ENCODE measurements at regions not wholly inside any gene's neighbourhood (a gene's known extent, or its start where the extent isn't known, plus 50 kb on each side); places are given as distances from the start of the nearest gene placed in this dataset.
"Not testable (repeated sequence)": the region's sequence is repeated elsewhere in the genome, so short reads cannot be mapped to it uniquely, and the experiment has no call there.

DNA sequence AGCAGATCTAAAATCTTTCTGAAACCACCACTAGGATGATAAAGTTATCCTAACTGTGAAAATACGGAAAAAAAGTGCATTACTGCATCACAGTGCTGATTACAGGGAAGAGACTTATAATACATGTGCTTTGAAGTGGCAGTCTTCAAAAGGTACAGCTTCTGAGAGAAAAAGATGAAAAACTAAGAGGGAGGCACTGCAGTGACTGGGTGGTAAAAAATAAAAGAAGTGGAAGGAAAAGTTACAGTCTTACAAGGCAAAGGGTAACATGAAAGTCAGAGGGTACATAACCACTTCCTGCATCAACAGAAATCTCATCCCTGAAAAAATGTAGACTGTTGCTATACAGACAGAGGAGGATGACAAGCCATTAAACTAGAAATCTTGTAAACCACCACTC lies 465.3 kb downstream of the ACTR3B start:
- Mint-ChIP-seq H3K9me3 (peaks cover 27% of the 10 kb centered on the region), H3K27me3 (ENCODE audit: low read depth) (no peaks in the 10 kb centered on the region), H3K4me1 (ENCODE audit: low read depth) (no peaks in the 10 kb centered on the region), H3K27ac (no peak overlapping the region), H3K4me3 (ENCODE audit: low read depth) (no peak overlapping the region), H3K36me3 (ENCODE audit: low read depth) (no peaks in the 10 kb centered on the region)
- intact Hi-C loops (cut with micrococcal nuclease) = no loop called here
- DNase-seq (ENCODE audit: low spot score) = no peak

DNA sequence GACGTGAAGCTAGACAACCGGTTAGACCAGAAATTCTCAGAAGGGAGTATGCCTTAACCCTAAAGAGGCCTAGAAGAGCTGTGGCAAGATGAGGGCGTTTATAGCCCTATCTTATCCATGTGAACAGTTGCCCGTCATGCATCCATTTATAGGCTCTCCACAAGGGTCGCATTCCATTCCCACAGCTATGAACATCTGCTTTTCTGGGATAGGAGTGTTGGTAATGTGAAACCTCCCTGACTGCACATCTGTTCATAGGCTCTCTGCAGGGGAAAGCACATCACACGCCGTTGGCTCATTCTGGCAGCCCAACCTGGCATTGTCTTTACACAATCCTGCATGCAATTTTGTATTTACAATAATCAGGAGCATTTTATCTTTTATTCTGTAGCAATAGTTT lies 485.6 kb downstream of the ACTR3B start:
- H3K4me3 Mint-ChIP-seq (ENCODE audit: low read depth); DNase-seq (ENCODE audit: low spot score); H3K27ac Mint-ChIP-seq; H3K27me3 Mint-ChIP-seq (ENCODE audit: low read depth); intact Hi-C loops (cut with micrococcal nuclease); H3K9me3 Mint-ChIP-seq; H3K4me1 Mint-ChIP-seq (ENCODE audit: low read depth); H3K36me3 Mint-ChIP-seq (ENCODE audit: low read depth): not testable (repeated sequence)

DNA sequence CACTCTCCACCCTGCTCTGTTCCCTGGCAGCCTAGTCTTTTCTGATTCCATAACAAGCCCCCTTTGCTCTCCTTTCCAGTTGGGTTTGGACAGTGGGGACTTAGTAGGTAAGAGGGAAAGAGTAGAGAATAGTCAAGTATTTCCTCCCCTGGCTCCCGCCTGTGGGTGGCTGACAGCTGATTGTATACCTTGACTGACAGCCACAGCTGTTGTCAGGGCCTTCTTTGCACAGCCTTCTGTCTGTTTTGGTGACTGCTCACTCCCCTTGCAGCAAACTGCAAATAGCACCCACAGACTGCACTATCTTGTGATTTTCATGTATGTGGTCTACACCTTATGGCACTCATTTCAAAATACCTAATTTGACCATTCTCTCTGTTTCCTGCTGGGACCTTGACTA lies 486.3 kb downstream of the ACTR3B start:
- H3K9me3 Mint-ChIP-seq = peaks cover 7% of the 10 kb centered on the region
- H3K27ac Mint-ChIP-seq = no peak overlapping the region
- no peaks in the 10 kb centered on the region for H3K27me3 Mint-ChIP-seq (ENCODE audit: low read depth)
- no peaks in the 10 kb centered on the region for H3K36me3 Mint-ChIP-seq (ENCODE audit: low read depth)
- intact Hi-C loops (cut with micrococcal nuclease) = no loop called here
- no peak for DNase-seq (ENCODE audit: low spot score)
- no peaks in the 10 kb centered on the region for H3K4me1 Mint-ChIP-seq (ENCODE audit: low read depth)
- H3K4me3 Mint-ChIP-seq (ENCODE audit: low read depth) = no peak overlapping the region

DNA sequence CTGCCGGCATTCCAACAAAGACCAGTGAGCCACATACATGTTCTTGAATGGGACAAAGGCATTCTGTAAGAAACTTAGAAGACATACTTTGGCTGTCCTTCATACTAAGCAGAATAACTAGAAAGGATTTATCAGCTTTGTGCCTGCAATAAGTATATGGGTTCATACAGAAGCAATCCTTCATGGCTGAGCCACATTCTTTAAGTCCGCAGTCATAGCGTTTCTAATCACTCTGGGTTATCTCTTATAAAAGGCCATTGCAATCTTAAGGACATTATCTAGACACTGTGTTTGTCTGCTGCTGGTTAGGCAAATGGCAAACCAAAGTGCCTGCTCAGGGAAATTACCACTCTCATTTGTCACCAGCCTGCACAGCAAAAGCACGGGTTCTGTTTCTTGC lies 488.4 kb downstream of the ACTR3B start:
- H3K4me3 Mint-ChIP-seq (ENCODE audit: low read depth) = no peak overlapping the region
- no peak overlapping the region for H3K27ac Mint-ChIP-seq
- intact Hi-C loops (cut with micrococcal nuclease) = no loop called here
- no peaks in the 10 kb centered on the region for H3K27me3 Mint-ChIP-seq (ENCODE audit: low read depth)
- no peaks in the 10 kb centered on the region for H3K4me1 Mint-ChIP-seq (ENCODE audit: low read depth)
- H3K9me3 Mint-ChIP-seq = peaks cover 7% of the 10 kb centered on the region
- DNase-seq (ENCODE audit: low spot score) = no peak
- no peaks in the 10 kb centered on the region for H3K36me3 Mint-ChIP-seq (ENCODE audit: low read depth)

GRCh38 chr7:153258686-153259085 lies 499.1 kb downstream of the ACTR3B start:
- Mint-ChIP-seq H3K27ac (no peak overlapping the region), H3K27me3 (ENCODE audit: low read depth) (no peaks in the 10 kb centered on the region), H3K9me3 (peaks cover 12% of the 10 kb centered on the region), H3K4me3 (ENCODE audit: low read depth) (no peak overlapping the region), H3K36me3 (ENCODE audit: low read depth) (no peaks in the 10 kb centered on the region), H3K4me1 (ENCODE audit: low read depth) (no peaks in the 10 kb centered on the region)
- DNase-seq (ENCODE audit: low spot score) = no peak
- intact Hi-C loops (cut with micrococcal nuclease) = no loop called here

- intact Hi-C loops (cut with micrococcal nuclease) = no loop called here
- no peak overlapping the region for H3K4me3 Mint-ChIP-seq (ENCODE audit: low read depth)
- no peaks in the 10 kb centered on the region for H3K27me3 Mint-ChIP-seq (ENCODE audit: low read depth)
- no peaks in the 10 kb centered on the region for H3K36me3 Mint-ChIP-seq (ENCODE audit: low read depth)
- no peak for DNase-seq (ENCODE audit: low spot score)
- H3K9me3 Mint-ChIP-seq = peaks cover 27% of the 10 kb centered on the region
- no peaks in the 10 kb centered on the region for H3K4me1 Mint-ChIP-seq (ENCODE audit: low read depth)
- H3K27ac Mint-ChIP-seq = no peak overlapping the region
Observed at GRCh38 chr7:153276394-153276793, 516.8 kb downstream of the ACTR3B start.

DNA sequence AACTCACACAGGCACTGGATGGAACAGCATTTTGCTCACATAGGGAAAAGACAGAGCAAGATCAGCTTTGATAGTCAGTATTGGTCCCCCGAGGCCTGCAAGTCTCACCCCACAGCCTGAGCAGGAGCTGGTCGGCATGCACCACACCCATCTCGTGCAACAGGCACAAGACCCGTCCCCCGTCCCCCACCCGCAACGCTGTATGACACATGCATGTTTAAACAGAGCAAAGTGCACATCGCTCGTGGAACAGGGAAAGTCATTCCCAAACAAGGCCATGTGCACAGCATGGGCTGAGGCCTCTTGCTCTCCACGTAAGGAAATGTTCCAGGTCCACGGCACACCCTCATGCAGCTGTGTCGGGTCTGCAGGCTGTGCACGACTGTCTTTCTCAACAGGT lies 527.2 kb downstream of the ACTR3B start:
- Mint-ChIP-seq H3K4me3 (ENCODE audit: low read depth) (no peak overlapping the region), H3K4me1 (ENCODE audit: low read depth) (no peaks in the 10 kb centered on the region), H3K36me3 (ENCODE audit: low read depth) (no peaks in the 10 kb centered on the region), H3K27ac (no peak overlapping the region), H3K9me3 (peaks cover 20% of the 10 kb centered on the region), H3K27me3 (ENCODE audit: low read depth) (no peaks in the 10 kb centered on the region)
- no peak for DNase-seq (ENCODE audit: low spot score)
- intact Hi-C loops (cut with micrococcal nuclease) = no loop called here

DNA sequence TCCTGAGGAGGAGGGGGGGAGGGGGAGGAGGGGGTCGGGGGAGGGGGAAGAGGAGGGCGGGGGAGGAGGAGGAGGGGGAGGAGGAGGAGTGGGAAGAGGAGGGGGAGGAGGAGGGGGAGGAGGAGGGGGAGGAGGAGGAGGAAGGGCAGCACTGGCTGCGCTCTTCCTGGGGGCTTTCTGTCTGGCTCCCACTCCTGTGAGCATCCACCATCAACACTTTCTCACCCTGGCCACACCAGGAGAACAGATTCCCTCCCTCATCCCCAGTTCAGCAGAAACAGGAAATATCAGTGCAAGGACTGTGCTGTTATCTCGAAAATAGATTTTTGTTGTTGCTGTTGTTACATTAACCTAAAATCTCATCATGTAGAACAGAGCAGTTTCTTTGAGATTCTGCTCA lies 530.5 kb downstream of the ACTR3B start:
- no peak overlapping the region for H3K4me3 Mint-ChIP-seq (ENCODE audit: low read depth)
- peaks cover 20% of the 10 kb centered on the region for H3K9me3 Mint-ChIP-seq
- H3K27me3 Mint-ChIP-seq (ENCODE audit: low read depth) = no peaks in the 10 kb centered on the region
- no peaks in the 10 kb centered on the region for H3K4me1 Mint-ChIP-seq (ENCODE audit: low read depth)
- no peaks in the 10 kb centered on the region for H3K36me3 Mint-ChIP-seq (ENCODE audit: low read depth)
- no peak for DNase-seq (ENCODE audit: low spot score)
- intact Hi-C loops (cut with micrococcal nuclease) = no loop called here
- no peak overlapping the region for H3K27ac Mint-ChIP-seq

GRCh38 chr7:153297141-153297540 lies 537.6 kb downstream of the ACTR3B start:
- intact Hi-C loops (cut with micrococcal nuclease) = no loop called here
- Mint-ChIP-seq H3K4me3 (ENCODE audit: low read depth) (no peak overlapping the region), H3K27me3 (ENCODE audit: low read depth) (no peaks in the 10 kb centered on the region), H3K27ac (no peak overlapping the region), H3K4me1 (ENCODE audit: low read depth) (no peaks in the 10 kb centered on the region), H3K36me3 (ENCODE audit: low read depth) (no peaks in the 10 kb centered on the region), H3K9me3 (peaks cover 27% of the 10 kb centered on the region)
- no peak for DNase-seq (ENCODE audit: low spot score)

DNA sequence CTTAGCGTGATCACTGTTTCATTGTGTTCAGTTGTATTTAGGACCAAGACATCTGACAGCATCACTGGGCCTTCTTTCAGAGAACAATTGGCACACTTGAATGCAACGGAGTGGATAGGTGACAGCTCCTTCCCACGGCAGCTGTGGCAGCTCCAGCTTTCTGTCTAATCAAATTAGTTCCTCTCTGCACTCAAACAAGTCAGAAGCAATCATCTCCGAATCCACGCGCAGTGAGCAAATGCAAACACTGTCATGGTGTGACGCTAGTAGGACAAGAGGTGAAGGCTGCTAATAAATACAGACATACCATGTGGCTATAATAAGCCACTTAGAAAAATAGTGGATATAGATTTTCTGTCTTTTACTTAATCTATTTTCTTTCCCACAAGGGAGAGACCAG lies 542.4 kb downstream of the ACTR3B start:
- no peak overlapping the region for H3K4me3 Mint-ChIP-seq (ENCODE audit: low read depth)
- no peaks in the 10 kb centered on the region for H3K4me1 Mint-ChIP-seq (ENCODE audit: low read depth)
- no peak overlapping the region for H3K27ac Mint-ChIP-seq
- intact Hi-C loops (cut with micrococcal nuclease) = no loop called here
- H3K9me3 Mint-ChIP-seq = peaks cover 35% of the 10 kb centered on the region
- H3K36me3 Mint-ChIP-seq (ENCODE audit: low read depth) = no peaks in the 10 kb centered on the region
- DNase-seq (ENCODE audit: low spot score) = no peak
- no peaks in the 10 kb centered on the region for H3K27me3 Mint-ChIP-seq (ENCODE audit: low read depth)

- DNase-seq (ENCODE audit: low spot score) = no peak
- intact Hi-C loops (cut with micrococcal nuclease) = no loop called here
- no peaks in the 10 kb centered on the region for H3K27me3 Mint-ChIP-seq (ENCODE audit: low read depth)
- H3K4me3 Mint-ChIP-seq (ENCODE audit: low read depth) = no peak overlapping the region
- no peaks in the 10 kb centered on the region for H3K4me1 Mint-ChIP-seq (ENCODE audit: low read depth)
- peaks cover 34% of the 10 kb centered on the region for H3K9me3 Mint-ChIP-seq
- no peak overlapping the region for H3K27ac Mint-ChIP-seq
- no peaks in the 10 kb centered on the region for H3K36me3 Mint-ChIP-seq (ENCODE audit: low read depth)
Observed at GRCh38 chr7:153320005-153320404, 560.5 kb downstream of the ACTR3B start.

DNA sequence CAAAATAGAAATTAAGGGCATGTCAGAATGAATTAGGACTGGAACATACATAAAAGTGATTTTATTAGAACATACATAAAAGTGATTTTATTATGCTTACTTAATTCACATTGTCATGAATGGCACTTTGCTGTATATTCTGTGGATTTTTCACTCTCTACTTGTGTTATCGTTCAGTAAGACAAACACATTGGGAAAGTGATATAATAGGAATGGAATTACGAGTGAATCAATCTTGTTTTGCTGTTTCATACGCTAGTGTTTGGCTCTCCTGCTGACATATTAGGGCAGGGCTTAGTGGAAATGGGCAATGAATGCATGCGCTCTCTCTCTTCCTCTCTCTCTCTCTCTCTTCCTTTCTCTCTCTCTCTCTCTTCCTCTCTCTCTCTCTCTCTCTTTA lies 561.1 kb downstream of the ACTR3B start:
- Mint-ChIP-seq H3K9me3 (peaks cover 34% of the 10 kb centered on the region), H3K4me3 (ENCODE audit: low read depth) (no peak overlapping the region), H3K27ac (no peak overlapping the region), H3K4me1 (ENCODE audit: low read depth) (no peaks in the 10 kb centered on the region), H3K27me3 (ENCODE audit: low read depth) (no peaks in the 10 kb centered on the region), H3K36me3 (ENCODE audit: low read depth) (no peaks in the 10 kb centered on the region)
- DNase-seq (ENCODE audit: low spot score) = no peak
- intact Hi-C loops (cut with micrococcal nuclease) = no loop called here

DNA sequence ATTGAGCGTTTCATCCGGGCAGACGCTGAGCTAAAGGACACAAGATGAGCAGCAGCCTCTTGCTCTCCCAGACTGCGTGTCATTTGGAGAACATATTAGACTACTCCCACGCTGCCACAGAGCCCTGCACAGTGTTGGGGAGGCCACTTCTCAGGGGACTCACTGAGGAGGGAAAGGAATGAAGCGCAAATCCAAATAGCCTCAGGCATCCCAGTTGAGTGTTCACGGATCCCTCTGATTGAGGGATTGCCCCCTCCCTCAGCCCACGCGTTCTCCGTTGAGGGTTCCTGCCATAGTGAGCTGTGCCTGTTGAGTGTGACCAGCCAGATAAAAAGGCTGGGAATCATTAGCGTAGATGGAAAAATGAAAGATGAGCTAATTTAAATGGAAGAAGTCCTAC lies 563.4 kb downstream of the ACTR3B start:
- no peak for DNase-seq (ENCODE audit: low spot score)
- Mint-ChIP-seq H3K4me1 (ENCODE audit: low read depth) (no peaks in the 10 kb centered on the region), H3K36me3 (ENCODE audit: low read depth) (no peaks in the 10 kb centered on the region), H3K27ac (no peak overlapping the region), H3K4me3 (ENCODE audit: low read depth) (no peak overlapping the region), H3K27me3 (ENCODE audit: low read depth) (no peaks in the 10 kb centered on the region), H3K9me3 (peaks cover 52% of the 10 kb centered on the region)
- intact Hi-C loops (cut with micrococcal nuclease) = no loop called here

GRCh38 chr7:153324094-153324493 lies 564.5 kb downstream of the ACTR3B start:
- Mint-ChIP-seq H3K27ac (no peak overlapping the region), H3K4me1 (ENCODE audit: low read depth) (no peaks in the 10 kb centered on the region), H3K4me3 (ENCODE audit: low read depth) (no peak overlapping the region), H3K36me3 (ENCODE audit: low read depth) (no peaks in the 10 kb centered on the region), H3K27me3 (ENCODE audit: low read depth) (no peaks in the 10 kb centered on the region), H3K9me3 (peaks cover 50% of the 10 kb centered on the region)
- no peak for DNase-seq (ENCODE audit: low spot score)
- intact Hi-C loops (cut with micrococcal nuclease) = no loop called here
